ENCODE measurements at regions not wholly inside any gene's neighbourhood (a gene's known extent, or its start where the extent isn't known, plus 50 kb on each side); places are given as distances from the start of the nearest gene placed in this dataset.

GRCh38 chr1:173403996-173404395, 73.1 kb upstream of the PRDX6 start:
- H3K4me1 ChIP-seq (ENCODE audit: control insufficient read depth in 1 of 2, insufficient read depth in 2 of 2, low read length in 2 of 2) = peaks cover 4 to 16% of the 10 kb centered on the region in 2 experiments; a peak in 3 of 4 replicates
- ChIA-PET RAD21 (ENCODE audit: low non-redundant PET in 1 of 2, low total read pairs in 2 of 2, uncharacterized antibody in 2 of 2, unreplicated experiment in 2 of 2) (no interaction called here), CTCF (no interaction called here), POLR2A (no interaction called here)
- ATAC-seq = no peak
- H4K20me1 ChIP-seq (ENCODE audit: insufficient read depth) = no peaks in the 10 kb centered on the region
- DNase-seq (ENCODE audit: low read depth, low spot score) = no peak
- H3K36me3 ChIP-seq (ENCODE audit: control insufficient read depth in 1 of 2, insufficient read depth in 2 of 2, low read length in 2 of 2) = no peaks in the 10 kb centered on the region
- no TSS peak for BruUV-seq (replicated peaks)
- H3K9me3 ChIP-seq (ENCODE audit: control insufficient read depth in 1 of 2, insufficient read depth in 1 of 2, low read depth in 1 of 2, low read length in 2 of 2) = no peaks in the 10 kb centered on the region
- no peak overlapping the region for H3K9ac ChIP-seq (ENCODE audit: low read length)
- H3K79me2 ChIP-seq (ENCODE audit: insufficient read depth, low read length) = no peaks in the 10 kb centered on the region
- no peaks in the 10 kb centered on the region for H3K27me3 ChIP-seq (ENCODE audit: insufficient read depth, low read length)
- no peak overlapping the region for H3K27ac ChIP-seq (ENCODE audit: low read depth, low read length)
- H2AFZ ChIP-seq (ENCODE audit: low read depth, low read length, poor library complexity, severe bottlenecking) = no peak overlapping the region
- no peak overlapping the region for H3K4me3 ChIP-seq (replicated peaks in 1 of 2; ENCODE audit: low read depth in 1 of 2, low read length in 2 of 2)
- intact Hi-C loops (cut with micrococcal nuclease) = loop anchor here (10.0 kb wide), 1 partner anchor 569 kb away; no protein-coding TSS in a partner anchor
- H3K4me2 ChIP-seq (ENCODE audit: low read length) = no peak overlapping the region
- no peak for TF ChIP-seq YY1 (IDR thresholded peaks at IDR 0.05; ENCODE audit: extremely low read depth, insufficient replicate concordance, low read depth, low read length)
- no peak for TF ChIP-seq ZNF274 (IDR thresholded peaks at IDR 0.05; ENCODE audit: low read depth, low read length)
- TF ChIP-seq TCF7L2 (IDR thresholded peaks at IDR 0.05; ENCODE audit: borderline replicate concordance, extremely low read depth, insufficient read depth, insufficient read length) = no peak
- TF ChIP-seq, protein P1, sequence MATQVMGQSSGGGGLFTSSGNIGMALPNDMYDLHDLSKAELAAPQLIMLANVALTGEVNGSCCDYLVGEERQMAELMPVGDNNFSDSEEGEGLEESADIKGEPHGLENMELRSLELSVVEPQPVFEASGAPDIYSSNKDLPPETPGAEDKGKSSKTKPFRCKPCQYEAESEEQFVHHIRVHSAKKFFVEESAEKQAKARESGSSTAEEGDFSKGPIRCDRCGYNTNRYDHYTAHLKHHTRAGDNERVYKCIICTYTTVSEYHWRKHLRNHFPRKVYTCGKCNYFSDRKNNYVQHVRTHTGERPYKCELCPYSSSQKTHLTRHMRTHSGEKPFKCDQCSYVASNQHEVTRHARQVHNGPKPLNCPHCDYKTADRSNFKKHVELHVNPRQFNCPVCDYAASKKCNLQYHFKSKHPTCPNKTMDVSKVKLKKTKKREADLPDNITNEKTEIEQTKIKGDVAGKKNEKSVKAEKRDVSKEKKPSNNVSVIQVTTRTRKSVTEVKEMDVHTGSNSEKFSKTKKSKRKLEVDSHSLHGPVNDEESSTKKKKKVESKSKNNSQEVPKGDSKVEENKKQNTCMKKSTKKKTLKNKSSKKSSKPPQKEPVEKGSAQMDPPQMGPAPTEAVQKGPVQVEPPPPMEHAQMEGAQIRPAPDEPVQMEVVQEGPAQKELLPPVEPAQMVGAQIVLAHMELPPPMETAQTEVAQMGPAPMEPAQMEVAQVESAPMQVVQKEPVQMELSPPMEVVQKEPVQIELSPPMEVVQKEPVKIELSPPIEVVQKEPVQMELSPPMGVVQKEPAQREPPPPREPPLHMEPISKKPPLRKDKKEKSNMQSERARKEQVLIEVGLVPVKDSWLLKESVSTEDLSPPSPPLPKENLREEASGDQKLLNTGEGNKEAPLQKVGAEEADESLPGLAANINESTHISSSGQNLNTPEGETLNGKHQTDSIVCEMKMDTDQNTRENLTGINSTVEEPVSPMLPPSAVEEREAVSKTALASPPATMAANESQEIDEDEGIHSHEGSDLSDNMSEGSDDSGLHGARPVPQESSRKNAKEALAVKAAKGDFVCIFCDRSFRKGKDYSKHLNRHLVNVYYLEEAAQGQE (IDR thresholded peaks at IDR 0.05; ENCODE audit: low read depth) = no peak
- no peak for TF ChIP-seq MAX (IDR thresholded peaks at IDR 0.05)
- no peak for TF ChIP-seq SIN3A (IDR thresholded peaks at IDR 0.05; ENCODE audit: low read depth)
- TF ChIP-seq SRF (IDR thresholded peaks at IDR 0.05; ENCODE audit: low read depth) = no peak
- no peak for TF ChIP-seq FOSL1 (IDR thresholded peaks at IDR 0.05; ENCODE audit: low read depth)
- no peak for TF ChIP-seq ZFX (IDR thresholded peaks at IDR 0.05)
- TF ChIP-seq SP1 (IDR thresholded peaks at IDR 0.05; ENCODE audit: low read depth) = no peak
- H3K9me2 ChIP-seq (ENCODE audit: insufficient read depth) = no peaks in the 10 kb centered on the region
